ENCODE measurements at regions not wholly inside any gene's neighbourhood (a gene's known extent, or its start where the extent isn't known, plus 50 kb on each side); places are given as distances from the start of the nearest gene placed in this dataset.

GRCh38 chr4:46459308-46459707 is 69.4 kb upstream of the GABRA2 start:
- TF ChIP-seq, protein P1, sequence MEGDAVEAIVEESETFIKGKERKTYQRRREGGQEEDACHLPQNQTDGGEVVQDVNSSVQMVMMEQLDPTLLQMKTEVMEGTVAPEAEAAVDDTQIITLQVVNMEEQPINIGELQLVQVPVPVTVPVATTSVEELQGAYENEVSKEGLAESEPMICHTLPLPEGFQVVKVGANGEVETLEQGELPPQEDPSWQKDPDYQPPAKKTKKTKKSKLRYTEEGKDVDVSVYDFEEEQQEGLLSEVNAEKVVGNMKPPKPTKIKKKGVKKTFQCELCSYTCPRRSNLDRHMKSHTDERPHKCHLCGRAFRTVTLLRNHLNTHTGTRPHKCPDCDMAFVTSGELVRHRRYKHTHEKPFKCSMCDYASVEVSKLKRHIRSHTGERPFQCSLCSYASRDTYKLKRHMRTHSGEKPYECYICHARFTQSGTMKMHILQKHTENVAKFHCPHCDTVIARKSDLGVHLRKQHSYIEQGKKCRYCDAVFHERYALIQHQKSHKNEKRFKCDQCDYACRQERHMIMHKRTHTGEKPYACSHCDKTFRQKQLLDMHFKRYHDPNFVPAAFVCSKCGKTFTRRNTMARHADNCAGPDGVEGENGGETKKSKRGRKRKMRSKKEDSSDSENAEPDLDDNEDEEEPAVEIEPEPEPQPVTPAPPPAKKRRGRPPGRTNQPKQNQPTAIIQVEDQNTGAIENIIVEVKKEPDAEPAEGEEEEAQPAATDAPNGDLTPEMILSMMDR (conservative IDR thresholded peaks at IDR 0.05; ENCODE audit: low read depth, low read length) = no peak
- no peak for TF ChIP-seq EZH2 (IDR thresholded peaks at IDR 0.05; ENCODE audit: borderline replicate concordance, low read depth, low read length, poor library complexity, severe bottlenecking)

Data from A673 (cell line).